ENCODE measurements at regions not wholly inside any gene's neighbourhood (a gene's known extent, or its start where the extent isn't known, plus 50 kb on each side); places are given as distances from the start of the nearest gene placed in this dataset.

GRCh38 chr10:109253306-109253705, 670.0 kb downstream of the XPNPEP1 start:
- TF ChIP-seq, protein P1, sequence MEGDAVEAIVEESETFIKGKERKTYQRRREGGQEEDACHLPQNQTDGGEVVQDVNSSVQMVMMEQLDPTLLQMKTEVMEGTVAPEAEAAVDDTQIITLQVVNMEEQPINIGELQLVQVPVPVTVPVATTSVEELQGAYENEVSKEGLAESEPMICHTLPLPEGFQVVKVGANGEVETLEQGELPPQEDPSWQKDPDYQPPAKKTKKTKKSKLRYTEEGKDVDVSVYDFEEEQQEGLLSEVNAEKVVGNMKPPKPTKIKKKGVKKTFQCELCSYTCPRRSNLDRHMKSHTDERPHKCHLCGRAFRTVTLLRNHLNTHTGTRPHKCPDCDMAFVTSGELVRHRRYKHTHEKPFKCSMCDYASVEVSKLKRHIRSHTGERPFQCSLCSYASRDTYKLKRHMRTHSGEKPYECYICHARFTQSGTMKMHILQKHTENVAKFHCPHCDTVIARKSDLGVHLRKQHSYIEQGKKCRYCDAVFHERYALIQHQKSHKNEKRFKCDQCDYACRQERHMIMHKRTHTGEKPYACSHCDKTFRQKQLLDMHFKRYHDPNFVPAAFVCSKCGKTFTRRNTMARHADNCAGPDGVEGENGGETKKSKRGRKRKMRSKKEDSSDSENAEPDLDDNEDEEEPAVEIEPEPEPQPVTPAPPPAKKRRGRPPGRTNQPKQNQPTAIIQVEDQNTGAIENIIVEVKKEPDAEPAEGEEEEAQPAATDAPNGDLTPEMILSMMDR (IDR thresholded peaks at IDR 0.05; ENCODE audit: insufficient read depth, low read length, poor library complexity, severe bottlenecking): no peak
- H3K36me3 ChIP-seq (ENCODE audit: control insufficient read depth, insufficient read depth, low read length): no peaks in the 10 kb centered on the region
- H3K4me3 ChIP-seq (replicated peaks; ENCODE audit: low read depth, low read length): no peak overlapping the region

GRCh38 chr10:109250152-109250551, 673.2 kb downstream of the XPNPEP1 start:
- H3K27me3 ChIP-seq (replicated peaks; ENCODE audit: control insufficient read depth, insufficient read depth, low read length): no peaks in the 10 kb centered on the region
- H3K36me3 ChIP-seq (ENCODE audit: control insufficient read depth, insufficient read depth, low read length): no peaks in the 10 kb centered on the region
- no peak overlapping the region for H3K4me3 ChIP-seq (replicated peaks; ENCODE audit: low read depth, low read length)
- no peak for DNase-seq (ENCODE audit: extremely low read depth, insufficient read length)
- TF ChIP-seq, protein P1 (IDR thresholded peaks at IDR 0.05; ENCODE audit: insufficient read depth, low read length, poor library complexity, severe bottlenecking): no peak

More at GRCh38 chr10:109253306-109253705, 670.0 kb downstream of the XPNPEP1 start:
- no peaks in the 10 kb centered on the region for H3K27me3 ChIP-seq (replicated peaks; ENCODE audit: control insufficient read depth, insufficient read depth, low read length)
- DNase-seq (ENCODE audit: extremely low read depth, insufficient read length): no peak

DNA sequence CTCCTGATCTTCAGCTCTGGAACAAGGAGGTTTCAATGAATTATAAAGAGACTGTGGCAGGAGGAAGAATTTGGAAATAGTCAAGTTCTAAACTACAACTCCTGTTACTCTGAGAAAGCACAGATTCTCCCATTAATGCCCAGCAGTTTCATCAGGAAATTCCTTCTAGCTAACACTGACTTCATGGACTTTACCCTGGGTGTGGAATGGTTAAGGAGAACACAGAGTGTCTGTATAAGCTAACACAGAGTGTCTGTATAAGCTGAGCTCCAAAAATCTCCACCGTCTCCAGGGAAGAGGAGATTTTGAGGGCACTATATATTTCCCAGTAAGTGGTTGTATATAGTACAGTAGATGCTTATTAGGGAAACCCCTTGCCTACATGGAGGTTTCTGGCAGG, 675.5 kb downstream of the XPNPEP1 start:
- no peaks in the 10 kb centered on the region for H3K36me3 ChIP-seq (ENCODE audit: control insufficient read depth, insufficient read depth, low read length)
- no peak for DNase-seq (ENCODE audit: extremely low read depth, insufficient read length)
- TF ChIP-seq, protein P1 (IDR thresholded peaks at IDR 0.05; ENCODE audit: insufficient read depth, low read length, poor library complexity, severe bottlenecking): no peak
- no peaks in the 10 kb centered on the region for H3K27me3 ChIP-seq (replicated peaks; ENCODE audit: control insufficient read depth, insufficient read depth, low read length)
- H3K4me3 ChIP-seq (replicated peaks; ENCODE audit: low read depth, low read length): no peak overlapping the region

DNA sequence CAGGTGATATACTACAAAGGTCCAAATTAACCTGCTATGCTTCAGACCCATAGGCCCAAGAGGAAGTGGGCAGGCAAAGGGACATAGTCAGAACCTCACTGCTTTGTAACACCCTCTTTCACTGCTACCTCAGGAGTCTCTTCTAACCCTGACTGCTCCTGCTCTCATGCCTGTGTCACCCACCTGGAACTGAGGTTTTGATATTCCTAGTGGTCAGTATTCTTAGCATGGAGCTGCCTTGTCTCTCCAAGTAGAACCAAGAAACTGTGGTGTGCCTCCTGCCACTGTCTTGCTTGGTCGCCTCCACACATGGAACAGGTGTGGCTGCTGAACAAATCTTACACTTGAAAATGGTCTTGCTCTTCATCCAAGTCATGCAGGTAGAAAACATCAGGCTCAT, 677.5 kb downstream of the XPNPEP1 start:
- no peak overlapping the region for H3K4me3 ChIP-seq (replicated peaks; ENCODE audit: low read depth, low read length)
- H3K36me3 ChIP-seq (ENCODE audit: control insufficient read depth, insufficient read depth, low read length): no peaks in the 10 kb centered on the region
- no peak for DNase-seq (ENCODE audit: extremely low read depth, insufficient read length)
- TF ChIP-seq, protein P1 (IDR thresholded peaks at IDR 0.05; ENCODE audit: insufficient read depth, low read length, poor library complexity, severe bottlenecking): no peak
- H3K27me3 ChIP-seq (replicated peaks; ENCODE audit: control insufficient read depth, insufficient read depth, low read length): no peaks in the 10 kb centered on the region

- TF ChIP-seq, protein P1 (IDR thresholded peaks at IDR 0.05; ENCODE audit: insufficient read depth, low read length, poor library complexity, severe bottlenecking): no peak
- no peak for DNase-seq (ENCODE audit: extremely low read depth, insufficient read length)
- Histone ChIP-seq H3K4me3 (replicated peaks; ENCODE audit: low read depth, low read length) (no peak overlapping the region), H3K27me3 (replicated peaks; ENCODE audit: control insufficient read depth, insufficient read depth, low read length) (no peaks in the 10 kb centered on the region), H3K36me3 (ENCODE audit: control insufficient read depth, insufficient read depth, low read length) (no peaks in the 10 kb centered on the region)
Measured at GRCh38 chr10:109239371-109239770, 683.9 kb downstream of the XPNPEP1 start.

DNA sequence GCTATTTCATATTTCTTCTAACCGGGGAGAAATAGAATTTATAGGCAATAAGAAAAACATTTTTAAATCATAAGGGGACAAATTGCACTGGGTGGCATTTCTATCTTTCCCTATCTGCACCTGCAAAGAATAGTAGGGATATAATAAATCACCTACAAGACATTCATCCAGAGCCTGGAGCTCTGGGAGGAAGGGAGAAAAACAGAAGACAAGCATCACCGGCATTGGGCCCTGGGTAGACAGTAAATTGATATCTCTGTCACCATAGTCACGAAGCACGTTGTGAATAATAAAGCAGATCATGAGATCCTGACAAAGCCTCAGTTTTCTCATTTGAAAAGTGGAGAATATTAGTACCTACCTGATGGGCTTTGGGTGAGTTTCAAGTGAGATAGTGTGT, 685.6 kb downstream of the XPNPEP1 start:
- DNase-seq (ENCODE audit: extremely low read depth, insufficient read length): no peak
- Histone ChIP-seq H3K27me3 (replicated peaks; ENCODE audit: control insufficient read depth, insufficient read depth, low read length) (no peaks in the 10 kb centered on the region), H3K4me3 (replicated peaks; ENCODE audit: low read depth, low read length) (no peak overlapping the region), H3K36me3 (ENCODE audit: control insufficient read depth, insufficient read depth, low read length) (no peaks in the 10 kb centered on the region)
- TF ChIP-seq, protein P1 (IDR thresholded peaks at IDR 0.05; ENCODE audit: insufficient read depth, low read length, poor library complexity, severe bottlenecking): no peak

All from GM06990 (cell line).